Frontal cortex (tissue), 3 donors: ENCODE measurements at regions not wholly inside any gene's neighbourhood (a gene's known extent, or its start where the extent isn't known, plus 50 kb on each side); places are given as distances from the start of the nearest gene placed in this dataset.

Experiments used
- DNase-seq, 2 donors: peaks; one replicate each; pipeline ENCODE4 v3.0.0; 2012; ENCODE audit warnings: low spot score in 2 of 2
- FAIRE-seq: peaks from 2 replicates; lab custom pipeline; 2012; peaks lifted over from hg19 to GRCh38; lab: Jason Lieb, UNC
- donor health status: control.
- donor health status: control.
- donor health status: control.

DNA sequence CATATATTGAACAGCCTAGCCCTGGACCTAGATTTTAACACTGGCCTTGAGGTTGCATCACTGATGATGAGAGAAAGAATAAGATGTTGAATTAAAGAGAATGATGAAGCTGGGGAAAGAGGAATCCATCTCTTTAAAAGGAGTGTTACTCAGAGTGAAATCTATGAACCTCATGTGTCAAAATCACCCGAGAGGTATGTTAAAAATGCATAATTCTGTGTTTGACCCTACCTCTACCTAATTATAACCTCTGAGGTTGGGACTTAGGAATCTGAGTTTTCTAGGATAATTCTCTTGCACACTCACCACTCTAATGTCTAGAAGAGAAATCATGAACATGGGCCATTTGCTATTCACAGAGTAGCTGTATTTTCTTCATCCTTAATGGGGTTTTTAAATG, 479.4 kb downstream of the ENC1 start:
- no peak for FAIRE-seq
- no peak for DNase-seq

- FAIRE-seq (no peak), DNase-seq (no peak)
These were observed 483.7 kb downstream of the ENC1 start for GRCh38 chr5:74156728-74157383.

DNA sequence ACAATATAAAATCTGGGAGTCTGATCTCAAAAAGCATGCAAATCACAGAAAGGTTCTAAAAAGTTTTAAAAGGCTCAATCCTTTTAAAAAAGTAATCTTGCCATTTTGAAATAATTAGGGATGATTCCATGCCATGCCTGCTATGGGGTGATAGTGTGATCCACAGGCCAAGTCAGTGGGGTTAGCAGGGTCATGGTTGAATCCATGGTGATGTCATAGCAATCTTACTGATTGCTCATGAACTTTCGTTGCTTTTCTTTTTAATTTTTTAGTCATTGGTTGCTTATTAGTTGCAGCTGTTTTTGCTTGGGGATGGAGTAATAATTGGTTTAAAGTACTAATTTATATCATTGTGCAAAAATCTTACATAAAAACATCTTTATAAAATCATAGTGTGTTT, 485.0 kb downstream of the ENC1 start:
- FAIRE-seq, result no peak

DNA sequence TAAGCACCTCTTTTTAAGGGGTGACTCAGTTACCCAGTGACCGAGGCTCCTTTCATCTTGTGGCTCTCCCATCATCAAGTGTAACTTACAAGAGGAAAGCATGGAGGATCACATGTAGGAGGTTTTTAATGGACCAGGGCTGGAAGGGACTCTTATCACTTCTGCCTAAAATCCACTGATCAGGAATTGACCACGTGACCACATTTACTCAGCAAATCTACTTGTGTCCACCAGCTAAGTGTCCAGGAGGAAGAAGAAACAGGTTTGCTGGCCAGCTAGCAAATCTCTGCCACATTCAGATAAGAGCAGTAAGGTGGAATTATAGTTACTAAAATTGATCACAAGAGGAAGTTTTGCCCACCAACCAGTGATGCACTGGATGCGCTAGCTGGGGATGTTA, 486.0 kb downstream of the ENC1 start:
- DNase-seq (no peak), FAIRE-seq (no peak)

More for the DNA sequence above, 485.0 kb downstream of the ENC1 start:
- no peak for DNase-seq

DNA sequence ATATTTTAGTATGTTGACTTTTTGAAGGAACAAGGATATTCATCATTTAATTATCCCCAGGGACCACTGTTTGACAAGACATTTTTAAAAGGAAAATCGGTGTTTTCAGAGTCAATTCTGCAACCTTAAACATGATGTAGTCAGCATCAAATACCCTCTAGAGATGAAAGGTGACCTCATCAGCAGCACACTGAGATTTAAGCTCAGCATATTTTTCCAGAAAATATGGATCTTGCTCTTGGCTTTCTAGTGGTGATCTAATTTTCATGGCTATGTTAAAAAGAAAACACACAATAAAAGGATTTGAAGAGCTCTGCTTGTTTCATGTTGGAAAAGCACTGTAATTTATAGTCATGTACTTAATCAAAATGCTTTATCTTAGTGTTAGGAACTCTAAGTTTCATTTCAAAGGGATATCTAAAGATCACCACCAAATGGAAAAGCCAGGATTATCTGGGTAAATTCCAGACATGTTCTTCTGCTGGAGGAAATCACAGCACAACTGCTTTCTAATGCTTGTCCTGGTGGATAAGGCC, 487.2 kb downstream of the ENC1 start:
- FAIRE-seq (no peak), DNase-seq (no peak)

GRCh38 chr5:74152625-74153254, 487.8 kb downstream of the ENC1 start:
- DNase-seq (no peak), FAIRE-seq (no peak)

- DNase-seq (no peak), FAIRE-seq (no peak)
These were observed 488.4 kb downstream of the ENC1 start for GRCh38 chr5:74152136-74152535.

- FAIRE-seq, result no peak
- no peak for DNase-seq
These were observed 491.1 kb downstream of the ENC1 start for GRCh38 chr5:74149395-74149794.

GRCh38 chr5:74148321-74148720, 492.2 kb downstream of the ENC1 start:
- no peak for FAIRE-seq

DNA sequence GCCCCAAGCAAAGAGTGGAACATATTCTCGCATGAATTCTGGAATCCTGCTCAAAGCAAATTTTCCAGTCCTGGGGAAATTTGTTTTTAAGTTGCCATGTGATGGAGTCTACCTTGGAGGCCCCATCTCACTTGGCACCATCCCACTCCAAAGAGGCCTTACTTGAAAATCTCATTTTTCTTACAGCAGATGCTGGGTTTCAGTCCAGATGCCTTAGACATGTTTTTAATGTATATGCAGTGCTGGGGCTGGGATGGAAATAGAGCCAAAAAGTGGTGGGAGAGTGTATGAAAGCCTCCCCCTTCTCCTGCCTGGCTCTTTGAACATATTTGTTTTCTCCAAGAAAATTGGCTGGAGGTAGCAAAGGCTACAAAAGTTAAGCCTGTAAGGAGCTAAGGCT, 493.7 kb downstream of the ENC1 start:
- FAIRE-seq, result no peak
- DNase-seq, result no peak

More at GRCh38 chr5:74148321-74148720, 492.2 kb downstream of the ENC1 start:
- DNase-seq, result no peak

- no peak for FAIRE-seq
- DNase-seq, result no peak
These were observed 494.6 kb downstream of the ENC1 start for GRCh38 chr5:74145951-74146350.

GRCh38 chr5:74143721-74144330, 496.7 kb downstream of the ENC1 start:
- FAIRE-seq, result no peak
- peak in 1 of 2 donors; percentile 10 for DNase-seq

DNA sequence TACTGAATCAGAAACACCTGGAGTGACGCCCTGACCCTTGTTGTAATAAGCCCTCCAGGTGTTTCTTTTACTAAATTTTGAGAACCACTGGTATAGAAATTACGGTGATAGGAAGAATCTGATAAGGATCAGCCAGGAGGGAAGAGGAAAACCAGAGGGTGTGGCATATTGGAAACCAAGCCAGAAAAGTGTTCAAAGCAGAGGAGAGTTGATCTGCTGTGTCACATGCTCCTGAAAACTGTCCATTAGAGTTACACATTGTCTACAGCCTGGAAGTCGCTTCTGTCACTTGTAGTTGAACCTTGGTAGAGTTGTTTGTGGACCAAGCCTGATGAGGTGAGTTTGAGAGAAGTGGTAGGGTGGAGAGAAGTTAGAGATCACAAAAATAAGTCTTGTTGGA, 497.4 kb downstream of the ENC1 start:
- no peak for FAIRE-seq
- DNase-seq, result no peak

DNA sequence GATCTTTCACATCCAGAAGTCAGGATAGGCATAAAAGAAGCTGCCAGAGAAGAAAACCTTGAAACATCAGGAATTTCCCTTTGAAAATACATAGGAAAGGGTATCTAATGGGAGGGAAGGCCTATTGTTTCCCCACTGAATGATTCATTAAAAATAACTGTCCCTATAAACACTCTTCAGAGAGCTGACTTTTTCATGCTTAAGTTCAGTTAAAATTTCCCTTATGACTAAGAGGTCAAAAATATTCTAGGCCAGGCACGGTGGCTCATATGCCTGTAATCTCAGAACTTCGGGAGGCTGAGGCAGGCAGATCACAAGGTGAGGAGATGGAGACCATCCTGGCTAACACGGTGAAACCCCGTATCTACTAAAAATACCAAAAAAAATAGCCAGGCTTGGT, 499.5 kb downstream of the ENC1 start:
- DNase-seq (no peak), FAIRE-seq (no peak)

DNA sequence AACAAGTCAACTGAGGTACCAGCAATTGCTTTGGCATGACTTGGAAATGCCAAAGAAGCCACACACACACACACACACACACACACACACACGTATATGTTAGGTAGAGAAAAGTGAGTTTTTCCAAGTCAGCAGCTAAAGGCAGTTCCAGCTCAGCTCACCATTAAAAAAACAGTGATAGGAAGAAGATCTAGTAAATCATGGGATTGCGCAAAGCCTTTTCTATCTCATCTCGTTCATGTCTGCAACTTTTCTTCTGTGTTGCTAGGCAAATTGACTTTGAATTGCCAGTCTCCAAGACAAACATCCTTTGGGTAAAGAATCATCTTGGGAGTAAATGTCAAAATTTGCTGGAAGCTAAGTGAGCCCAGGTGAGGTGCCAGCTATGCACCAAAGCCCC, 500.1 kb downstream of the ENC1 start:
- no peak for DNase-seq
- FAIRE-seq, result no peak

DNA sequence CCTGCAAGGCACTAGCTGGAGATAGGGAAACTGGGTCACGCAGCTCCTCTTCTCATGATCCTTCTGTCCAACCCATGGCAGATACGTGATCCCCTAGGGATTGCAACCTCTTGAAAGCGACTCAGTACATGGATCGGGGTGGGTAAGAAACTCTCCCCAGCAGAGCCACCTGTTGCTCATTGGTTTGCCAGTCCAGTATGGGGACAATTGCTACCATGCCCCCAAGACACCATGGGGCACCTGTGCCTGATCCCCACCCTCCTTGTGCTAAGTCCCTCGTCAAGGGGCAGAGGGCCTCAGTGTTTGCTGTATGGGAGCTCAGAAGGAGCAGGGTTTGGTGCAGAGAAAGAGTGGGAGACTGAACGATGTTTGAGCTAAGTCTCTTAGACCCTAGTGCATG, 500.9 kb downstream of the ENC1 start:
- DNase-seq (no peak), FAIRE-seq (no peak)

DNA sequence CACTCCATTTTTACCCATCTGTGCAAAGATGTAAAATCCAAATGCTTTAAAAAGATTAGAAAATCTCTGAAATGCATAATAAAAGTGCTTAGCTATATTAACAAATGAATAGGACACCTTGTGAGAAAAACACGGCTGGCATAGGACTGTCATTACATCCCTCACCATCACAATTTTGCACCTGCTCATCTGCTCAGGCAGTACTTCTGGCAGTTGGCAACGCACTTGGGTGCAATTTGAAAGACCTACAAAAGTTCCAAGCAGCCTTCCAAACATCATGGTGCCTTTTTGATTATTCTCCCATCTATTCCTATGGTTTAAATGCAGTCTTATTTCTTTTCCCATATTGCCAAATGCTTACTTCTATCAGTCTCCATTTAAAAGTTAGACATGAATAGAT, 501.8 kb downstream of the ENC1 start:
- no peak for FAIRE-seq
- no peak for DNase-seq

GRCh38 chr5:74136276-74136825, 504.2 kb downstream of the ENC1 start:
- DNase-seq, result no peak
- no peak for FAIRE-seq

- FAIRE-seq, result no peak
- DNase-seq, result no peak
These were observed 505.5 kb downstream of the ENC1 start for GRCh38 chr5:74135033-74135432.

DNA sequence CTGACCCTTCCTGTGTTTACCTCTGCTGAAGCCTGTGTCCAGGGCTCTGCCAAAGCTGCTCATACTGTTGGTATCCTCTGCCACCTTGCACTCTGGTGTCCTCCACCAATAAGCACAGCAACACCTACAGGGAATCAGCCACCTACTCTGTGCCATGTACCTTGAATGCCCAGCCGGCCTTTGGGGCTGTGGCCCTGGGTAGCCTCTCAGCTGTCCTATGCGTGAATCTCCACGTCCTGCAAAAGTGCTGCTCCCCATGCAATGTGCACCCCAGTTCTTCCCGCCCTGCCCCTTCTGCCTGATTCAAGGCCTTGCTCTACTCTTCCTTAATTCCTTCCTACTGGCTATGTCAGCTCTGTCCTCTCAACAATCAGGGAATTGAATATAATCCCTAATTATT, 506.5 kb downstream of the ARHGEF28 start:
- FAIRE-seq, result no peak
- DNase-seq, result no peak

DNA sequence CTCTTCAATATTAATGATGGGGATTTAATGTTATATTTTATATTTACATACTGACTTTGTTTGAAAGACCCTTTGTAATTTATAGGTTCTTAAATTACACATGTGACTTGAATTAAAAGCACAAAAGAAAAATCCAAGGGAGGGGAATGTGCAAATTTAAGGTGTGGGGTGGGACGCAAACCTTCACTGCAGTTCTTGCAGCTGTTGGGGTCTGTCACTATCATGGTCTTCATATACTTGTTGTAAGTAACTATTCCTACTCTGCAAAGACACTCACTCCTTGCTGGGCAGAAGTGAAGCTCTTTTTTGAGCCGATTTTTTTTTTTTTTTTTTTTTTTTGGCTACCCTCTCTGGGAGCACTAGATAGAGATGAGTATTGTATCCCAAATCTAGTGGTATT, 505.3 kb downstream of the ARHGEF28 start:
- no peak for DNase-seq

More for the DNA sequence above, 505.3 kb downstream of the ARHGEF28 start:
- no peak for FAIRE-seq
